HEK293 (cell line): ENCODE measurements at regions not wholly inside any gene's neighbourhood (a gene's known extent, or its start where the extent isn't known, plus 50 kb on each side); places are given as distances from the start of the nearest gene placed in this dataset.

Experiments
- CTCF ChIA-PET: fragments of 350-600 bp; formaldehyde crosslinking; extraction: SDS; loops from one replicate; lab custom pipeline; 2021; ENCODE audit warnings: antibody characterized with exemption; lab: Yijun Ruan, JAX
- POLR2A ChIA-PET: fragments of 300-600 bp; formaldehyde crosslinking; extraction: SDS; loops from one replicate; lab custom pipeline; 2020; ENCODE audit warnings: antibody characterized with exemption, inconsistent platforms; lab: Yijun Ruan, JAX
- H3K27ac ChIP-seq: fragments of 200-500 bp; sonication (Bioruptor generic); 2 replicates; pipeline ENCODE4 v1.5.1; 2014; ENCODE audit warnings: low read depth, low read length, control low read depth, inconsistent platforms; ENCODE audit errors: extremely low read depth
- H3K36me3 ChIP-seq, 2 experiments: fragments of 200-500 bp in 1 of 2; sonication (Bioruptor generic) in 1 of 2; 1 replicate in 1 of 2; 2 replicates in 1 of 2; pipeline ENCODE4 v1.5.1; 2014 to 2017; ENCODE audit warnings: inconsistent platforms in 2 of 2, low read length in 2 of 2; ENCODE audit not compliant: control insufficient read depth in 2 of 2, insufficient read depth in 1 of 2
- H3K4me1 ChIP-seq: fragments of 200-500 bp; sonication (Bioruptor generic); 2 replicates; pipeline ENCODE4 v1.5.1; 2014; ENCODE audit warnings: mild to moderate bottlenecking, low read length, inconsistent platforms; ENCODE audit not compliant: control insufficient read depth, insufficient read depth
- H3K4me3 ChIP-seq: 2 replicates; pipeline ENCODE4 v1.5.1; 2011; ENCODE audit warnings: low read depth, mild to moderate bottlenecking, control low read depth, low read length, moderate library complexity
- H3K9me3 ChIP-seq: fragments of 200-500 bp; sonication (Bioruptor generic); 2 replicates; pipeline ENCODE4 v1.5.1; 2014; ENCODE audit warnings: low read depth, low read length, inconsistent platforms; ENCODE audit not compliant: control insufficient read depth, insufficient read depth
- MYNN ChIP-seq: fragments of 450-650 bp; formaldehyde crosslinking; IDR thresholded peaks from 2 replicates; pipeline ENCODE4 v1.5.1; 2016; ENCODE audit warnings: missing biosample characterization, missing genetic modification characterization, borderline replicate concordance
- MZF1 ChIP-seq: fragments of 450-650 bp; formaldehyde crosslinking; IDR thresholded peaks from 2 replicates; pipeline ENCODE4 v1.5.1; 2017; ENCODE audit warnings: missing biosample characterization, missing genetic modification characterization, borderline replicate concordance
- ZBTB7A ChIP-seq: fragments of 450-650 bp; formaldehyde crosslinking; IDR thresholded peaks from 2 replicates; pipeline ENCODE4 v1.5.1; 2016; ENCODE audit warnings: low read depth, missing biosample characterization, missing genetic modification characterization
- ZFHX2 ChIP-seq: fragments of 450-650 bp; formaldehyde crosslinking; conservative IDR thresholded peaks from 2 replicates; pipeline ENCODE4 v1.5.1; 2016; ENCODE audit warnings: missing biosample characterization, missing genetic modification characterization
- ZNF121 ChIP-seq: fragments of 450-650 bp; formaldehyde crosslinking; IDR thresholded peaks from 2 replicates; pipeline ENCODE4 v1.5.1; 2016; ENCODE audit warnings: missing biosample characterization, missing genetic modification characterization
- ZNF140 ChIP-seq: fragments of 450-650 bp; formaldehyde crosslinking; IDR thresholded peaks from 2 replicates; pipeline ENCODE4 v1.5.1; 2016; ENCODE audit warnings: missing biosample characterization, missing genetic modification characterization
- ZNF146 ChIP-seq: fragments of 450-650 bp; formaldehyde crosslinking; IDR thresholded peaks from 2 replicates; pipeline ENCODE4 v1.5.1; 2016; ENCODE audit warnings: missing biosample characterization, missing genetic modification characterization
- ZNF175 ChIP-seq: fragments of 450-650 bp; formaldehyde crosslinking; IDR thresholded peaks from 2 replicates; pipeline ENCODE4 v1.5.1; 2016; ENCODE audit warnings: missing biosample characterization, missing genetic modification characterization
- ZNF239 ChIP-seq: fragments of 450-650 bp; formaldehyde crosslinking; IDR thresholded peaks from 2 replicates; pipeline ENCODE4 v1.5.1; 2016; ENCODE audit warnings: missing biosample characterization, missing genetic modification characterization
- ZNF248 ChIP-seq: fragments of 450-650 bp; formaldehyde crosslinking; IDR thresholded peaks from 2 replicates; pipeline ENCODE4 v1.5.1; 2017; ENCODE audit warnings: missing biosample characterization, missing genetic modification characterization
- ZNF501 ChIP-seq: fragments of 450-650 bp; formaldehyde crosslinking; IDR thresholded peaks from 2 replicates; pipeline ENCODE4 v1.5.1; 2016; ENCODE audit warnings: missing biosample characterization, missing genetic modification characterization
- ZNF510 ChIP-seq: fragments of 450-650 bp; formaldehyde crosslinking; IDR thresholded peaks from 2 replicates; pipeline ENCODE4 v1.5.1; 2018; ENCODE audit warnings: mild to moderate bottlenecking, missing genetic modification characterization, missing biosample characterization; ENCODE audit not compliant: insufficient replicate concordance
- ZNF549 ChIP-seq: fragments of 450-650 bp; IDR thresholded peaks from 2 replicates; pipeline ENCODE4 v1.5.1; 2018; ENCODE audit warnings: missing biosample characterization, missing genetic modification characterization, mild to moderate bottlenecking, inconsistent platforms, moderate library complexity
- ZNF610 ChIP-seq: fragments of 450-650 bp; formaldehyde crosslinking; IDR thresholded peaks from 2 replicates; pipeline ENCODE4 v1.5.1; 2016; ENCODE audit warnings: missing biosample characterization, missing genetic modification characterization, borderline replicate concordance
- ZNF654 ChIP-seq: fragments of 450-650 bp; formaldehyde crosslinking; IDR thresholded peaks from 2 replicates; pipeline ENCODE4 v1.5.1; 2016; ENCODE audit warnings: low read depth, missing biosample characterization, missing genetic modification characterization
- ZNF664 ChIP-seq: fragments of 450-650 bp; formaldehyde crosslinking; IDR thresholded peaks from 2 replicates; pipeline ENCODE4 v1.5.1; 2016; ENCODE audit warnings: missing biosample characterization, missing genetic modification characterization
- TF ChIP-seq, protein P1 (sequence below): fragments of 450-650 bp; formaldehyde crosslinking; IDR thresholded peaks from 2 replicates; pipeline ENCODE4 v1.5.1; 2016; ENCODE audit warnings: missing biosample characterization, missing genetic modification characterization
- TF ChIP-seq, protein P2 (sequence below): fragments of 450-650 bp; formaldehyde crosslinking; IDR thresholded peaks from 2 replicates; pipeline ENCODE4 v1.5.1; 2017; ENCODE audit warnings: missing biosample characterization, missing genetic modification characterization
- TF ChIP-seq, protein P3 (sequence below): fragments of 450-650 bp; formaldehyde crosslinking; optimal IDR thresholded peaks from 2 replicates; pipeline ENCODE3; 2016; ENCODE audit warnings: missing biosample characterization, mild to moderate bottlenecking, missing genetic modification characterization

DNA sequence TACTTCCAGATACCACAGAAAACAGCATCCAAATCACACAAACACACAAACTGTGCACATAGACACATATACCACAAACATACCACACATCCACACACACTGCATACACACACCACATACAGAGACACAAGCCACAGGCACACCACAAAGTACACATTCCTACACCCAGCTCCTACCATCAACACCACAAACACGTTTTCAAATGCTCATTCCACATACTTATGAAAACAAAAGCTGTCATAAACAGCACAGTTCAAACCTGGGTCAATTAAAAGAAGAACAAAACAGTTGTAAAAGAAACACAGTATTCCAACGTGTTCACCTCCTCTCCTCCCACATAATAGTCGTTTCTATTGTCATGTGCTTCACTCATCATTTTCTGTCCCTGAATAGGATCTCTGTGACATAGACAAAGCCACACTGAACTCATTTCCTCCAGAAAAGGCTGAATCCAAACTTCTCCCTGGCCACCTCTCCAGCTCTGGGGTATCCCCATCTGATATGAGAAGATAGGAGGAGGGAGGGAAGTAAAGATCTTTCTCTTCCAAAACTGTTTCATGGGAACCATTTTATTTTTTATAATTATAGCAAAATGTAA is 89.2 kb downstream of the CXCL12 start:
- CTCF ChIA-PET: no interaction called here
- Histone ChIP-seq H3K27ac (no peak overlapping the region), H3K9me3 (no peaks in the 10 kb centered on the region), H3K4me3 (no peak overlapping the region), H3K36me3 (no peaks in the 10 kb centered on the region), H3K4me1 (no peaks in the 10 kb centered on the region)
- TF ChIP-seq ZNF610 (tag by site-specific recombination) (no peak), ZNF121 (tag by site-specific recombination) (no peak), MYNN (no peak), MZF1 (tag by site-specific recombination) (no peak), ZNF549 (no peak), ZBTB7A (tag by site-specific recombination) (no peak), ZNF654 (tag by site-specific recombination) (no peak), ZNF175 (tag by site-specific recombination) (no peak), ZNF248 (tag by site-specific recombination) (no peak), ZNF510 (tag by site-specific recombination) (no peak), ZNF664 (tag by site-specific recombination) (no peak), ZNF140 (tag by site-specific recombination) (no peak), ZNF146 (tag by site-specific recombination) (no peak)
- TF ChIP-seq, protein P1, sequence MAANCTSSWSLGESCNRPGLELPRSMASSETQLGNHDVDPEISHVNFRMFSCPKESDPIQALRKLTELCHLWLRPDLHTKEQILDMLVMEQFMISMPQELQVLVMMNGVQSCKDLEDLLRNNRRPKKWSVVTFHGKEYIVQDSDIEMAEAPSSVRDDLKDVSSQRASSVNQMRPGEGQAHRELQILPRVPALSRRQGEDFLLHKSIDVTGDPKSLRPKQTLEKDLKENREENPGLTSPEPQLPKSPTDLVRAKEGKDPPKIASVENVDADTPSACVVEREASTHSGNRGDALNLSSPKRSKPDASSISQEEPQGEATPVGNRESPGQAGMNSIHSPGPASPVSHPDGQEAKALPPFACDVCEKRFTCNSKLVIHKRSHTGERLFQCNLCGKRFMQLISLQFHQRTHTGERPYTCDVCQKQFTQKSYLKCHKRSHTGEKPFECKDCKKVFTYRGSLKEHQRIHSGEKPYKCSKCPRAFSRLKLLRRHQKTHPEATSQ (tag by site-specific recombination): no peak
- TF ChIP-seq, protein P2, sequence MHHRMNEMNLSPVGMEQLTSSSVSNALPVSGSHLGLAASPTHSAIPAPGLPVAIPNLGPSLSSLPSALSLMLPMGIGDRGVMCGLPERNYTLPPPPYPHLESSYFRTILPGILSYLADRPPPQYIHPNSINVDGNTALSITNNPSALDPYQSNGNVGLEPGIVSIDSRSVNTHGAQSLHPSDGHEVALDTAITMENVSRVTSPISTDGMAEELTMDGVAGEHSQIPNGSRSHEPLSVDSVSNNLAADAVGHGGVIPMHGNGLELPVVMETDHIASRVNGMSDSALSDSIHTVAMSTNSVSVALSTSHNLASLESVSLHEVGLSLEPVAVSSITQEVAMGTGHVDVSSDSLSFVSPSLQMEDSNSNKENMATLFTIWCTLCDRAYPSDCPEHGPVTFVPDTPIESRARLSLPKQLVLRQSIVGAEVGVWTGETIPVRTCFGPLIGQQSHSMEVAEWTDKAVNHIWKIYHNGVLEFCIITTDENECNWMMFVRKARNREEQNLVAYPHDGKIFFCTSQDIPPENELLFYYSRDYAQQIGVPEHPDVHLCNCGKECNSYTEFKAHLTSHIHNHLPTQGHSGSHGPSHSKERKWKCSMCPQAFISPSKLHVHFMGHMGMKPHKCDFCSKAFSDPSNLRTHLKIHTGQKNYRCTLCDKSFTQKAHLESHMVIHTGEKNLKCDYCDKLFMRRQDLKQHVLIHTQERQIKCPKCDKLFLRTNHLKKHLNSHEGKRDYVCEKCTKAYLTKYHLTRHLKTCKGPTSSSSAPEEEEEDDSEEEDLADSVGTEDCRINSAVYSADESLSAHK (tag by site-specific recombination): no peak
- POLR2A ChIA-PET: no interaction called here

DNA sequence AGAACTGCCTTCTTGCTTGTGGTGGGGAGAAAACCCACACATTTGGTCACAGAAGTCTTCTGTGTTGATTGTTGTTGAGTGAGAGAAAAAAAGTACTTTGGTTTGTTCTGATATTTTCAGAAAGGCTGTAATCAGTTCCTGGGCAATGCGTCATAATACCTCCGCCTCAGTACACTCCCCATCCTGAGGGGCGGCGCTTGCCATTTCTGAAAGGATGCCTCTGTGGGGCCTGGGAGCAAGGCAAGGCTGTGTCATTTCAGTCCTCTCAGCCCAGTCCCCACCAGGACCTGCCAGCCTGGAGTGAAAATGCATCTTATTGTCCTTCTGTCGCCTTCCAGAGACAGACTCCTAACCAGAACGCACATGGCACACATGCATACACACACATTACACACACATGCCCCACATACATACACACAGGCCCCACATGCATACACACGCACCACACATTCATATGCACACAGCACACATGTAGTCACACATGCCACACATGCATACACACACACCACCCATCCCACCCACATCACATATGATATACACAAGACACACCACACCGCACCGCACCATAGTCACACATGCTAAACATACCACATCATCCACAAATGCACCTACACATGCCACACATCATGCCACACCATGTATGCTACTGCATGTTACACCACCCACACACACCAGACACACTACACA is 90.0 kb downstream of the CXCL12 start:
- POLR2A ChIA-PET: no interaction called here
- Histone ChIP-seq H3K36me3 (no peaks in the 10 kb centered on the region), H3K4me3 (no peak overlapping the region), H3K4me1 (no peaks in the 10 kb centered on the region), H3K9me3 (no peaks in the 10 kb centered on the region), H3K27ac (no peak overlapping the region)
- CTCF ChIA-PET: interaction anchor here (0.6 kb wide), 1 partner anchor 89 kb away, joined by 3 read pairs; no protein-coding TSS in a partner anchor
- TF ChIP-seq ZNF239 (tag by site-specific recombination) (0 out of 2 replicates have a peak, but pooled peaks have one; percentile 36), ZNF501 (tag by site-specific recombination) (no peak), ZFHX2 (tag by site-specific recombination) (0 out of 2 replicates have a peak, but pooled peaks have one; percentile 23)
- TF ChIP-seq, protein P3, sequence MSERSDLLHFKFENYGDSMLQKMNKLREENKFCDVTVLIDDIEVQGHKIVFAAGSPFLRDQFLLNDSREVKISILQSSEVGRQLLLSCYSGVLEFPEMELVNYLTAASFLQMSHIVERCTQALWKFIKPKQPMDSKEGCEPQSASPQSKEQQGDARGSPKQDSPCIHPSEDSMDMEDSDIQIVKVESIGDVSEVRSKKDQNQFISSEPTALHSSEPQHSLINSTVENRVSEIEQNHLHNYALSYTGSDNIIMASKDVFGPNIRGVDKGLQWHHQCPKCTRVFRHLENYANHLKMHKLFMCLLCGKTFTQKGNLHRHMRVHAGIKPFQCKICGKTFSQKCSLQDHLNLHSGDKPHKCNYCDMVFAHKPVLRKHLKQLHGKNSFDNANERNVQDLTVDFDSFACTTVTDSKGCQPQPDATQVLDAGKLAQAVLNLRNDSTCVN (tag by site-specific recombination): peak; percentile 12
